Breast epithelium (tissue), 4 donors: ENCODE measurements at regions not wholly inside any gene's neighbourhood (a gene's known extent, or its start where the extent isn't known, plus 50 kb on each side); places are given as distances from the start of the nearest gene placed in this dataset.

ENCODE experiments used
- DNase-seq, 2 donors: peaks; one replicate each; pipeline ENCODE4 v3.0.0-alpha.2; 2019; ENCODE audit warnings: low spot score in 2 of 2
- H3K27ac ChIP-seq, 2 donors: fragments of 200-600 bp; sonication (generic) in 1 of 2; one replicate each; pipeline ENCODE4 v1.5.1; 2016 to 2019; ENCODE audit warnings: mild to moderate bottlenecking in 1 of 2
- H3K27me3 ChIP-seq, 2 donors: fragments of 200-600 bp; sonication (generic) in 1 of 2; one replicate each; pipeline versions ENCODE4 v1.5.1 to v1.6.0; 2017 to 2019; ENCODE audit warnings: control low read depth in 1 of 2, mild to moderate bottlenecking in 1 of 2
- H3K36me3 ChIP-seq: fragments of 200-600 bp; one replicate; pipeline ENCODE4 v1.5.1; 2019
- H3K4me1 ChIP-seq, 2 donors: fragments of 200-600 bp; sonication (generic); one replicate each; pipeline ENCODE4 v1.5.1; 2016 to 2019; ENCODE audit warnings: control low read depth in 1 of 2
- H3K4me3 ChIP-seq, 3 donors: fragments of 200-600 bp; sonication (generic); 1 replicate in 2 of 3; 2 replicates in 1 of 3; pipeline ENCODE4 v1.5.1; 2016 to 2019; ENCODE audit warnings: mild to moderate bottlenecking in 3 of 3, moderate library complexity in 2 of 3
- H3K9me3 ChIP-seq, 2 donors: fragments of 200-600 bp; sonication (generic) in 1 of 2; one replicate each; pipeline ENCODE4 v1.5.1; 2016 to 2019; ENCODE audit warnings: control low read depth in 1 of 2
- CTCF ChIP-seq, 3 donors: fragments of 450-650 bp; IDR thresholded peaks; one replicate each; pipeline ENCODE4 v1.5.1; 2016 to 2017; ENCODE audit warnings: antibody characterized with exemption in 3 of 3, mild to moderate bottlenecking in 3 of 3, moderate library complexity in 3 of 3
- POLR2A ChIP-seq: fragments of 450-650 bp; IDR thresholded peaks from one replicate; pipeline ENCODE4 v1.6.1; 2016; ENCODE audit warnings: antibody characterized with exemption, mild to moderate bottlenecking, moderate library complexity
- POLR2AphosphoS5 ChIP-seq, 3 donors: sonication (generic); formaldehyde crosslinking; IDR thresholded peaks; one replicate each; pipeline ENCODE4 v1.6.1; 2017; ENCODE audit warnings: antibody characterized with exemption in 3 of 3
- intact Hi-C: fragments of 100-400 bp; cut with DNase I; formaldehyde crosslinking; loops from one replicate; pipeline ENCODE4 v1.15.1; 2023; ENCODE audit warnings: low total_unique reads

DNA sequence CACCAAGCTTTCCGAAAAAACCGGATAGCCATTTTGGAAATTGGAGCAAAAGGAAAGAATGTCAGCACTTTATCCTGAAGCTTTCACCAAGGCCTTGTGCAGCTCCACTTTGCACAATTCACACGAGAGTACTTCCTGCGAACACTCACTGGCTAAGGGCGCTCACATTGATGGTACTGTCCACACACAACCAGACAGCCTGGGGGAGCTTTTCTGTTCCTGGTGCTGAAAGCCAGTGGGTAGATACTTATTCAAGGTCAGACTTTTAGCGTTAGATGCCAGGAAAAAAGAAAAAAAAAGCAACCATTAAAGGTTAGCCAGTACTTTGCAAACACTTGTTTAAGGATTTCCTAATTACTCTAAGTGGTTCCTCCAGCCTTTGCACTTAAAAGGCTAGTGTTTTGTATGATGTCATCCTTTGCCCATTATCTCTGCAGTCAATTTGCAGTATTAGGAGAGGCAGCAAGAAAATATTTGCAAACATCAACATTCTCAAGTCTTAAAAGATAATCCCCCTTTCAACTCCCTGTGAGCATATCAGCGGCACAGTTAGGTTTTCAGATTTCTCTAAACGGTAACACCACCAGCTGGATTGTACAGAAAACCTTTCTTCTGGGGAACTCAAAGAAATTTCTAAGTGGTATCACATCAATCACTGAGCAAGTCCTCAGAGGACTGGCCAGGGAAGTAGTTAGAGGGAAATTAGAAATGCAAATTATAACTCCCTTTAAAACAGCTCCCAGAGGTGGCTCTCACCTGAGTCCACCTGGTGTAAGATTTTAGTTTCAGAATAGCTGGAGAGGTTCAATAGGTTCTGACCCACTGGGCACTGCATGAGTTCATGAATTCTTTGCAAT, 243.4 kb upstream of the IRX5 start:
- Histone ChIP-seq H3K36me3 (no peaks in the 10 kb centered on the region), H3K9me3 (no peaks in the 10 kb centered on the region), H3K27ac (no peak overlapping the region), H3K4me1 (no peaks in the 10 kb centered on the region), H3K4me3 (no peak overlapping the region), H3K27me3 (no peaks in the 10 kb centered on the region)
- no peak for DNase-seq
- TF ChIP-seq POLR2A (no peak), CTCF (IDR thresholded peaks at IDR 0.05) (no peak)
- intact Hi-C loops: no loop called here

GRCh38 chr16:54685682-54686081, 245.0 kb upstream of the IRX5 start:
- Histone ChIP-seq H3K27ac (no peak overlapping the region), H3K4me3 (no peak overlapping the region), H3K27me3 (no peaks in the 10 kb centered on the region), H3K36me3 (no peaks in the 10 kb centered on the region), H3K4me1 (no peaks in the 10 kb centered on the region), H3K9me3 (no peaks in the 10 kb centered on the region)
- no peak for DNase-seq
- no peak for TF ChIP-seq POLR2AphosphoS5 (IDR thresholded peaks at IDR 0.05)
- no peak for TF ChIP-seq POLR2A
- no peak for TF ChIP-seq CTCF (IDR thresholded peaks at IDR 0.05)
- intact Hi-C loops: no loop called here

DNA sequence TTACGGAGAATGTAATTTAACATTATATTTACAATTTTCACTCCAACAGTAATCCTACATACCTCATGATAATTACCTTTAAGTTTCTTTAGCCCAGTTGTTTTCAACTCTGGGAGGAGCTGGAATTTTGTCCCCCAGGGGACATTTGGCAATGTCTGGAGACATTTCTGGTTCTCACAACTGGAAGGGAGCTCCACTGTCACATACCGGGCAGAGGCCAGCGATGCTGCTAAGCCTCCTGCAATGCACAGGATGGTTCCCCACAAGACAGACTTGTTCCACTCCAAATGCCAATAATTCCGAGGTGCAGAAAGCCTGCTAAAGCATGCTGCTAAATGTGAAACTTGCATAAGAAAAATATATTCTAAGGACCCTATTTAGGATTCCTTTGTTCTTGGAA, 251.1 kb upstream of the IRX5 start:
- no peaks in the 10 kb centered on the region for H3K4me1 ChIP-seq
- intact Hi-C loops: no loop called here
- TF ChIP-seq POLR2AphosphoS5 (IDR thresholded peaks at IDR 0.05) (peak in 1 of 3 donors; percentile 15), CTCF (IDR thresholded peaks at IDR 0.05) (no peak)
- H3K27ac ChIP-seq: no peak overlapping the region
- H3K36me3 ChIP-seq: no peaks in the 10 kb centered on the region
- H3K4me3 ChIP-seq: no peak overlapping the region
- no peaks in the 10 kb centered on the region for H3K9me3 ChIP-seq
- no peaks in the 10 kb centered on the region for H3K27me3 ChIP-seq
- DNase-seq: peak in 1 of 2 donors; percentile 46

DNA sequence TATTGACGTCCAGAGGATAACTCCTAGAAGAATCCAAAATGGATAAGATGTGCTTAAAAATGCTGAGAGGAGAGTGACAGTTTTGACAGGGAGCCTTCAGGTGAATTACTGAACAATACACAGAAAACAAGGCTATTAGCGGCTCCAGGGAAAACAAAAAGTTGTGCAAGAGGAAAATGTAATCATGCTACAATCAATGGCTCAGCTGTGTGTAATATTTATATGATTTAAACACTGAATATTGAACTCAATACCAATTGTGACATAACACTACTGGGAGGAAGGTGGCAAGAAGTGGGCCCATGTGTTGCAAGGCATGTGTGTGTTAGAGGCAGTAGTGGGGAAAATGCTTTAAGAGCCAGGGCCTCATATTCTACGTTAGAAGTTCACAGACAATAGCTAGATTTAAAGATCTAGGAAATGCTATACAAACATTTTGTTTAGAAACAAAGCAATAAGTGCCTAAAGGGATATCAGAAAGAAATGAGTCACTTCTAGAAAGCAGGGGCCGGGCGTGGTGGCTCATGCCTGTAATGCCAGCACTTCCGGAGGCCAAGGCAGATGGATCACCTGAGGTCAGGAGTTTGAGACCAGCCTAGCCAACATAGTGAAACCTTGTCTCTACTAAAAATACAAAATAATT, 253.2 kb upstream of the IRX5 start:
- TF ChIP-seq POLR2A: no peak
- no peak for TF ChIP-seq CTCF (IDR thresholded peaks at IDR 0.05)
- TF ChIP-seq POLR2AphosphoS5 (IDR thresholded peaks at IDR 0.05): no peak
- peak overlapping the region; percentile 4 to 12 for H3K27ac ChIP-seq
- no peaks in the 10 kb centered on the region for H3K27me3 ChIP-seq
- intact Hi-C loops: no loop called here
- no peaks in the 10 kb centered on the region for H3K4me1 ChIP-seq
- no peak overlapping the region for H3K4me3 ChIP-seq
- H3K36me3 ChIP-seq: no peaks in the 10 kb centered on the region
- H3K9me3 ChIP-seq: no peaks in the 10 kb centered on the region
- DNase-seq: no peak

GRCh38 chr16:54673313-54673712, 257.4 kb upstream of the IRX5 start:
- TF ChIP-seq POLR2A: no peak
- no peak for TF ChIP-seq CTCF (IDR thresholded peaks at IDR 0.05)
- no peak for TF ChIP-seq POLR2AphosphoS5 (IDR thresholded peaks at IDR 0.05)
- H3K4me3 ChIP-seq: no peak overlapping the region
- H3K4me1 ChIP-seq: no peaks in the 10 kb centered on the region
- peaks cover 0 to 8% of the 10 kb centered on the region in 2 donors for H3K9me3 ChIP-seq
- H3K27me3 ChIP-seq: no peaks in the 10 kb centered on the region
- H3K36me3 ChIP-seq: no peaks in the 10 kb centered on the region
- DNase-seq: no peak
- no peak overlapping the region for H3K27ac ChIP-seq
- intact Hi-C loops: no loop called here
